A549 (cell line): ENCODE measurements at regions not wholly inside any gene's neighbourhood (a gene's known extent, or its start where the extent isn't known, plus 50 kb on each side); places are given as distances from the start of the nearest gene placed in this dataset.

Source experiments
- ATAC-seq, 2 experiments: fragments of 200-7000 bp in 1 of 2; fragments of >200 bp in 1 of 2; cut with Nextera tagmentation in 1 of 2; cut with Tn5 transposase in 1 of 2; 3 replicates each; pipeline versions ENCODE4 v1.8.0 to v1.9.1; 2018 to 2020; ENCODE audit warnings: mild to moderate bottlenecking in 1 of 2, moderate library complexity in 1 of 2
- CTCF ChIA-PET: fragments of 300-600 bp; sonication (Branson Sonifier 250); formaldehyde crosslinking; extraction: SDS; loops from one replicate; lab custom pipeline; 2021; ENCODE audit warnings: antibody characterized with exemption, inconsistent platforms; lab: Yijun Ruan, JAX
- POLR2A ChIA-PET: fragments of 350-600 bp; formaldehyde crosslinking; extraction: SDS; loops from one replicate; lab custom pipeline; 2021; ENCODE audit warnings: antibody characterized with exemption, inconsistent platforms; lab: Yijun Ruan, JAX
- DNase-seq, 2 experiments: peaks; one replicate each; pipeline versions ENCODE4 v3.0.0 to v3.0.0-alpha.2; 2011 to 2016; ENCODE audit warnings: low read depth in 1 of 2, low spot score in 1 of 2
- FAIRE-seq: peaks from 2 replicates; lab custom pipeline; 2011; peaks lifted over from hg19 to GRCh38; lab: Jason Lieb, UNC
- H3K27ac ChIP-seq, 2 experiments: fragments of >200 bp; sonication (Bioruptor Twin); formaldehyde crosslinking; 3 replicates each; pipeline ENCODE4 v1.5.1; 2016 to 2017
- H3K4me1 ChIP-seq: fragments of >200 bp; sonication (Bioruptor Twin); formaldehyde crosslinking; 3 replicates; pipeline ENCODE4 v1.6.1; 2016
- H3K4me2 ChIP-seq: fragments of >200 bp; sonication (Bioruptor Twin); formaldehyde crosslinking; 3 replicates; pipeline ENCODE4 v1.6.1; 2016
- H3K4me3 ChIP-seq: fragments of >200 bp; sonication (Bioruptor Twin); formaldehyde crosslinking; 3 replicates; pipeline ENCODE4 v1.5.1; 2016
- H3K9me3 ChIP-seq: fragments of >200 bp; sonication (Bioruptor Twin); formaldehyde crosslinking; 3 replicates; pipeline ENCODE4 v1.6.1; 2016
- ATOH8 ChIP-seq: fragments of 250-450 bp; sonication (Bioruptor Pico); IDR thresholded peaks from 2 replicates; pipeline ENCODE4 v1.5.0; 2020; ENCODE audit warnings: low read depth, mild to moderate bottlenecking, moderate library complexity
- CBX8 ChIP-seq: fragments of 200-600 bp; sonication (generic); IDR thresholded peaks from 2 replicates; pipeline ENCODE4 v1.6.1; 2016
- CTCF ChIP-seq: fragments of >200 bp; sonication (Bioruptor Twin); formaldehyde crosslinking; IDR thresholded peaks from 3 replicates; pipeline ENCODE4 v1.5.1; 2016
- E2F6 ChIP-seq: IDR thresholded peaks from 2 replicates; pipeline ENCODE4 v1.6.1; 2012; ENCODE audit warnings: low read depth, borderline replicate concordance
- EHMT2 ChIP-seq: fragments of 200-600 bp; sonication (generic); IDR thresholded peaks from 2 replicates; pipeline ENCODE4 v1.6.1; 2016; ENCODE audit warnings: antibody characterized with exemption, low read depth, mild to moderate bottlenecking, moderate library complexity
- ELK1 ChIP-seq: fragments of 150-350 bp; IDR thresholded peaks from 2 replicates; pipeline ENCODE4 v1.6.1; 2014; ENCODE audit warnings: low read depth, mild to moderate bottlenecking, low read length
- FOXS1 ChIP-seq: fragments of 250-450 bp; sonication (Bioruptor Pico); IDR thresholded peaks from 2 replicates; pipeline ENCODE4 v1.5.0; 2020; ENCODE audit warnings: mild to moderate bottlenecking, moderate library complexity
- HDAC2 ChIP-seq: fragments of 200-600 bp; sonication (generic); IDR thresholded peaks from 2 replicates; pipeline ENCODE4 v1.6.1; 2016
- HEYL ChIP-seq: fragments of 250-450 bp; sonication (Bioruptor Pico); IDR thresholded peaks from 2 replicates; pipeline ENCODE4 v1.8.0; 2021; ENCODE audit warnings: mild to moderate bottlenecking, moderate library complexity
- HMGXB4 ChIP-seq: fragments of 250-450 bp; sonication (Bioruptor Pico); IDR thresholded peaks from 2 replicates; pipeline ENCODE4 v1.5.0; 2021; ENCODE audit warnings: mild to moderate bottlenecking, moderate library complexity, borderline replicate concordance
- HOXB5 ChIP-seq: fragments of 250-450 bp; sonication (Bioruptor Pico); IDR thresholded peaks from 2 replicates; pipeline ENCODE4 v1.5.0; 2020; ENCODE audit warnings: mild to moderate bottlenecking, moderate library complexity
- KDM1A ChIP-seq: fragments of 200-600 bp; sonication (generic); IDR thresholded peaks from 2 replicates; pipeline ENCODE4 v1.6.1; 2016; ENCODE audit warnings: low read depth, mild to moderate bottlenecking
- KDM5A ChIP-seq: fragments of 200-600 bp; sonication (generic); IDR thresholded peaks from 2 replicates; pipeline ENCODE4 v1.6.1; 2016; ENCODE audit warnings: antibody characterized with exemption, mild to moderate bottlenecking
- MAFK ChIP-seq: fragments of 450-650 bp; IDR thresholded peaks from 2 replicates; pipeline ENCODE4 v1.6.1; 2014; ENCODE audit not compliant: partially characterized antibody
- MAX ChIP-seq: IDR thresholded peaks from 2 replicates; pipeline ENCODE4 v1.6.1; 2012
- NR3C1 ChIP-seq: fragments of >200 bp; sonication (Bioruptor Twin); formaldehyde crosslinking; IDR thresholded peaks from 3 replicates; pipeline ENCODE4 v1.6.1; 2017
- POLR2AphosphoS2 ChIP-seq: conservative IDR thresholded peaks from 2 replicates; pipeline ENCODE4 v1.6.1; 2012; ENCODE audit warnings: low read length, improper control_type of control experiment, inconsistent platforms
- RAD21 ChIP-seq, 2 experiments: fragments of >200 bp in 1 of 2; sonication (Bioruptor Twin) in 1 of 2; formaldehyde crosslinking in 1 of 2; IDR thresholded peaks in 1 of 2; conservative IDR thresholded peaks in 1 of 2; 2 replicates in 1 of 2; 3 replicates in 1 of 2; pipeline ENCODE4 v1.6.1; 2012 to 2018; ENCODE audit warnings: inconsistent platforms in 1 of 2
- RARB ChIP-seq: fragments of 250-450 bp; sonication (Bioruptor Pico); IDR thresholded peaks from 2 replicates; pipeline ENCODE4 v1.8.0; 2021; ENCODE audit warnings: mild to moderate bottlenecking, moderate library complexity
- RCOR1 ChIP-seq: fragments of 150-350 bp; IDR thresholded peaks from 2 replicates; pipeline ENCODE4 v1.6.1; 2014; ENCODE audit warnings: antibody characterized with exemption, low read length, low read depth
- SMC3 ChIP-seq: fragments of >200 bp; sonication (Bioruptor Twin); formaldehyde crosslinking; IDR thresholded peaks from 3 replicates; pipeline ENCODE4 v1.6.1; 2018; ENCODE audit warnings: inconsistent platforms
- TP53 ChIP-seq: fragments of 250-450 bp; sonication (Bioruptor Pico); IDR thresholded peaks from 2 replicates; pipeline ENCODE4 v1.5.0; 2021; ENCODE audit warnings: mild to moderate bottlenecking, moderate library complexity
- USF2 ChIP-seq: fragments of 450-650 bp; IDR thresholded peaks from 2 replicates; pipeline ENCODE4 v1.6.1; 2014; ENCODE audit warnings: antibody characterized with exemption
- ZFP36 ChIP-seq: fragments of 450-650 bp; IDR thresholded peaks from 2 replicates; pipeline ENCODE4 v1.6.1; 2014; ENCODE audit warnings: borderline replicate concordance; ENCODE audit not compliant: partially characterized antibody
- ZNF302 ChIP-seq: fragments of 250-450 bp; sonication (Bioruptor Pico); IDR thresholded peaks from 2 replicates; pipeline ENCODE4 v1.9.0; 2021; ENCODE audit warnings: inconsistent platforms, mild to moderate bottlenecking, moderate library complexity
- ZSCAN20 ChIP-seq: fragments of 250-450 bp; sonication (Bioruptor Pico); IDR thresholded peaks from 2 replicates; pipeline ENCODE4 v1.8.0; 2022; ENCODE audit warnings: mild to moderate bottlenecking, moderate library complexity
- WGBS: methylation state at CpG from one replicate; pipeline ENCODE4 v1.1.6; 2017; ENCODE audit errors: missing lambda C conversion rate; 5-methylcytosine and 5-hydroxymethylcytosine counted together

- no peak for ATAC-seq
- TF ChIP-seq HEYL: no peak
- TF ChIP-seq ATOH8 (CRISPR knock-in tag): no peak
- TF ChIP-seq ELK1: no peak
- TF ChIP-seq CBX8: no peak
- TF ChIP-seq E2F6: no peak
- TF ChIP-seq ZSCAN20: no peak
- TF ChIP-seq POLR2AphosphoS2: no peak
- no peak for TF ChIP-seq KDM5A
- no peak for TF ChIP-seq RCOR1
- no peak for TF ChIP-seq HOXB5 (CRISPR knock-in tag)
- no peak for TF ChIP-seq SMC3
- no peak for TF ChIP-seq RAD21 (conservative IDR thresholded peaks at IDR 0.05 in 1 of 2, IDR thresholded peaks at IDR 0.05 in 1 of 2)
- TF ChIP-seq ZNF302 (CRISPR knock-in tag): no peak
- no peak for TF ChIP-seq HMGXB4 (CRISPR knock-in tag)
- no peak for TF ChIP-seq USF2
- no peak for TF ChIP-seq EHMT2
- TF ChIP-seq CTCF: no peak
- TF ChIP-seq, all 56 proteins: peak for 0
- Histone ChIP-seq H3K4me1 (no peaks in the 10 kb centered on the region), H3K4me3 (no peak overlapping the region), H3K9me3 (no peaks in the 10 kb centered on the region), H3K4me2 (no peak overlapping the region), H3K27ac (no peak overlapping the region)
- WGBS: 0% methylated on average over 2 of the region's 2 CpGs
- ChIA-PET CTCF (no interaction called here), POLR2A (no interaction called here)
- DNase-seq (no peak), FAIRE-seq (no peak)
Observed at GRCh38 chr18:32884543-32884942, 111.7 kb upstream of the KLHL14 start.

- WGBS: 5% methylated on average over 4 of the region's 4 CpGs
- FAIRE-seq (no peak), DNase-seq (no peak), ATAC-seq (no peak)
- H3K4me3 ChIP-seq: no peak overlapping the region
- H3K4me2 ChIP-seq: no peak overlapping the region
- TF ChIP-seq POLR2AphosphoS2: no peak
- TF ChIP-seq RAD21 (conservative IDR thresholded peaks at IDR 0.05 in 1 of 2, IDR thresholded peaks at IDR 0.05 in 1 of 2): no peak
- no peak for TF ChIP-seq NR3C1
- no peak for TF ChIP-seq KDM1A
- TF ChIP-seq FOXS1 (CRISPR knock-in tag): no peak
- no peak for TF ChIP-seq RARB
- no peak for TF ChIP-seq HDAC2
- no peak for TF ChIP-seq MAX
- TF ChIP-seq CBX8: no peak
- TF ChIP-seq ATOH8 (CRISPR knock-in tag): no peak
- no peak for TF ChIP-seq TP53
- TF ChIP-seq MAFK: no peak
- TF ChIP-seq ZFP36: no peak
- CTCF ChIA-PET: no interaction called here
- H3K9me3 ChIP-seq: no peaks in the 10 kb centered on the region
- H3K4me1 ChIP-seq: no peaks in the 10 kb centered on the region
- POLR2A ChIA-PET: no interaction called here
- H3K27ac ChIP-seq: no peak overlapping the region
Observed at GRCh38 chr18:32881009-32881408, 108.2 kb upstream of the KLHL14 start.
